Medulla oblongata (tissue), 1 donor: ENCODE measurements at regions not wholly inside any gene's neighbourhood (a gene's known extent, or its start where the extent isn't known, plus 50 kb on each side); places are given as distances from the start of the nearest gene placed in this dataset.

Experiments
- DNase-seq: peaks from one replicate; pipeline ENCODE4 v3.0.0-alpha.2; 2015; ENCODE audit errors: extremely low spot score

DNA sequence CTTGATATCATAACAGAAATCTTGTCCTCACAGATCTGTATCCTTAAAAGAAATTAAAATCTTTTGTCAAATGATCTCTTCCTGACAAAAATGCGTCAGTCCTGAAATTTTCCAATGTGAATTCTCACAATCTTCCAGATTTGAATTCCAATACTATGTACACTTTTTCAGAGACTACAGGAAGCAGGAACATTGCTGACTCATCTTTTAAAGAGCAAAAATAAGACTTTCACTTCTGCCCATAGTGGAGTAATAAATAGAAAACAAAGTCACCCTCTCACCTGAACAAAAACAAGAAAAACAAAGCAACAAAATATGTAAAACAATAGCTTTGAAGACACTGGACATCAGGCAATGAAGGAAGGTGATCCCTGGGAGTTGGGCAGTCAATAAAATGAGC lies 167.0 kb upstream of the IPO5 start:
- no peak for DNase-seq

DNA sequence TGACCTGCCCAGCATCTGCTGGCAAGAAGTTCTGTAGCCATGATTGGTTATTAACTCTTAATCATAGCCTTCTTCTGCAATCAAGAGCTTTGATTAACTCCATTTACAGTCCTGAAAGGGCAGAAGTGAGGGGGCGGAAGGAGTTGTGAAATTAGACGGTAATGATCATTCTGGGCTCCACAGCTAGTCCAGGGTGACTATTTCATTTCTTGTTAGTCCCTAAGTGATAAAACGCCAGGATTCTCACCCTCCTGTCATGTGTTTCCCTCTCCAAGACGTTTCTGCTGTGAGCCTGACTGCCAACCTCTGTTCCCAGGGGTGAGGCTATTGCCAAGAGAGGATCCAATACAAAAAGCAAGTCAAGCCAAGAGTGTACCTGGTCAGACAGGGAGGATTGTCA lies 155.9 kb upstream of the IPO5 start:
- no peak for DNase-seq

GRCh38 chr13:97798171-97798821 lies 155.2 kb upstream of the IPO5 start:
- DNase-seq, result no peak

- DNase-seq, result no peak
Observed at GRCh38 chr13:97798836-97799235, 154.6 kb upstream of the IPO5 start.

- no peak for DNase-seq
Observed at GRCh38 chr13:97802213-97802612, 151.3 kb upstream of the IPO5 start.

- DNase-seq, result no peak
Observed at GRCh38 chr13:97809576-97809975, 143.9 kb upstream of the IPO5 start.

- peak; percentile 41 for DNase-seq
Observed at GRCh38 chr13:97810152-97810551, 143.3 kb upstream of the IPO5 start.

DNA sequence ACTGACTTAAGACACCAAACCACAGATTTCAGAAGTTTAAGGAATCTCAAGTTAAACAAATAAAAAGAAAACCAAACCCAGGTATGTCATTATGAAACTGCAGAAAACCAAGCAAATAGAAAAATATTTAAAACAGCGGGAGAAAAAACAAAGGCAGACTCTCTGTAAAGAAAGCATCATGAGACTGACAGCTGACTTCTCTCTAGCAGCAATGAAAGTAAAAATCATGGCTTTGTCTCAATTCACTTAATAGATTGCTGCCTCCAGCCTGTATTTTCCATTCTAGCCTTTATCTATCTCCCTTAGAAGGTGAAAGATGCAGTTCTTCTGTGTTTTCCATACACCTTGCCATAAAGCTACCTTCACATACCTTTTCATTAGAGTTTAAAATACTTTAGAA lies 131.1 kb upstream of the IPO5 start:
- DNase-seq, result no peak

DNA sequence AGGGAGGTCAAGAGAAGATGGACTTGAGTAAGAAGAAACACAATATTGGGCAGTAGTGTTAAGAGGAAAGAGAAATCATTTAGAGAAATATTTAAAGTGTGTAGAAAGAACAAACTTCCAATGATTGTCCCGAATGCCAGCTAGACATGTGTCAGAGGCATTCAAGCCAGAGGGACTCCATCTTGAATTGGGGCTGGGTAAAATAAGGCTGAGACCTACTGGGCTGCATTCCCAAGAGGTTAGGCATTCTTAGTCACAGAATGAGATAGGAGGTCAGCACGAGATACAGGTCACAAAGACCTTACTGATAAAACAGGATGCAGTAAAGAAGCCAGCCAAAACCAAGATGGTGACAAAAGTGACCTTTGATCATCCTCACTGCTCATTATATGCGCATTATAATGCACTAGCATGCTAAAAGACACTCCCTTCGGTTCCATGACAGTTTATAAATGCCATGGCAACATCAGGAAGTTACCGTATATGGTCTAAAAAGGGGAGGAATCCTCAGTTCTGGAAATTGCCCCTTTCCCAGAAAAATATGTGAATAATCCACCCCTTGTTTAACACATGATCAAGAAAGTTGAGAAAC lies 127.0 kb upstream of the IPO5 start:
- DNase-seq, result no peak

DNA sequence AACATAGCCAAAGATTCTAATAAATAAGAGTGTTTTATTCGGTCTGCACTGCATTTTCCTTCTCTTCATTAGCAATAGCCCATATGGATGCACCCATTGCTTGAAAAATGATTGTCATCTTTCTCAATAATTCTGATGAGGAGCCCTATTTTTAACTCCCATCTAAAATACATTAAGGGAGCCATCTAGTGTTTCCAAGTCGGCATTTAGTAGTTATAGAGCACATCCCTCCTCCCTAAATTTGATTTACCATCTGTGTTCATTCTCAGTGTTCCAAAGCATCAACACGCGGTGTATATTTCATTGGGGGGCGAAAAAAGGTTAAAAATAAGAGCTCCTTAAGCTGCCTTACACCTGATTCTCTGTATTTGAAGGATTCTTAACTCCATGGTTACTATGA lies 119.2 kb upstream of the IPO5 start:
- no peak for DNase-seq

GRCh38 chr13:97843189-97843588 lies 110.3 kb upstream of the IPO5 start:
- no peak for DNase-seq

GRCh38 chr13:97844151-97844550 lies 109.3 kb upstream of the IPO5 start:
- no peak for DNase-seq

DNA sequence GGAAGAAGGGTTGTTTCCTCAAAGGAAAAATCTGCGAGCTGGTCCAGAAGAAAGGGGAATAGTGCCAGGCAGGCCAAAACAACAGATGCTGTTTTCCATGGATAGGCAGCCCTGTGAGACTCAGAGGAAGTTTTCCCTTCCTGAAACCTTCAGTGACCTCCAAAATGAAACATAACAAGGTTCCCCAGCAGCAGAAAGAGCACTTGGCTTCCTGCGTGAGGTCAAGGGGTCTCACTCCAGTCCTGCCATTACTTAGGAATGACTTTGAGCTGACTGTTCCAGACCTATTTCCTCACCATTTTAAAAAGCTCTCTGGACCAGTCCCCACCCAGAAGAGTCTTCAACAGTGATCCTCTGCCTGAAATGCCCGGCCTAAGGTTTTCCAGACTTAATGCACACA lies 104.6 kb upstream of the IPO5 start:
- DNase-seq, result no peak

- no peak for DNase-seq
Observed at GRCh38 chr13:97849305-97849704, 104.2 kb upstream of the IPO5 start.

DNA sequence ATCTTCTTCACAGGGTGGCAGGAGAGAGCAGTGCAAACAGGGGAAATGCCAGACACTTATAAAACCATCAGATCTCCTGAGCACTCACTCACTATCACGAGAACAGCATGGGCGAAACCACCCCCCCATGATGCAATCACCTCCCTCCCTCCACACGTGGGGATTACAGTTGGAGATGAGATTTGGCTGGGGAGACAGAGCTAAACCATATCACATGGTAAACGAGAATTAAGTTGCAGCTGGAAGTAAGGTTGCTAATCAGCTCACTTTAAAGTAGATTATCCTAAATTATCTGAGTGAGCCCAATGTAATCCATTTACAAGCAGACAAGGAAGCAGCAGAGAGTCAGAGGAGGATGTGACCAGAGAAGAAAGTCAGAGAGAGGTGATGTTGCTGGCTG lies 102.2 kb upstream of the IPO5 start:
- DNase-seq, result no peak

DNA sequence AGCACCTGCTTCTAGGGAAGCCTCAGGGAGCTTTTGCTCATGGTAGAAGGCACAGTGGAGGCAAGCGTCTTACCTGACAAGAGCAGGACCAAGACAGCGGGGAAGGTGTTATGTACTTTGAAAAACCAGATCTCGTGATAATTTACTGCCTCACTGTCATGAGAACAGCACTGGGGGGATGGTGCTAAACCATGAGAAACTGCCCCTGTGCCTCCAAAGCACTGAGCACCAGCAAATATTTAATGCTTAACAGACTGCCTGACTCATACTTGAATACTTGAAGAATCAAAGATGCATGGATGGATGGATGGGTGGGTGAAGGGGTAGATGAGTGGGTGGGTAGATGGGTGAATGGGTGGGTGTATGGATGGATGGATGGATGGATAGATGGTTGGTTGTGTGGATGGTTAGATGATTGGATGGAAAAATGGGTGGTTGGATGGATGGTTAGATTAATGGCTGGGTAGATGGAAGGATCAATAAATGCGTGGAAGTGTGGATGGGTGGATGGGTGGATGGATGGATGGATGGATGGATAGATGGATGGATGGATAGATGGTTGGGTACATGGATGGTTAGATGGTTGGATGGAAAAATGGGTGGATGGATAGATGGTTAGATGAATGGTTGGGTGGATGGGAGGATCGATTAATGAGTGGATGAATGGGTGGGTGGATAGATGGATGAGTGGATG lies 101.1 kb upstream of the IPO5 start:
- DNase-seq, result no peak

DNA sequence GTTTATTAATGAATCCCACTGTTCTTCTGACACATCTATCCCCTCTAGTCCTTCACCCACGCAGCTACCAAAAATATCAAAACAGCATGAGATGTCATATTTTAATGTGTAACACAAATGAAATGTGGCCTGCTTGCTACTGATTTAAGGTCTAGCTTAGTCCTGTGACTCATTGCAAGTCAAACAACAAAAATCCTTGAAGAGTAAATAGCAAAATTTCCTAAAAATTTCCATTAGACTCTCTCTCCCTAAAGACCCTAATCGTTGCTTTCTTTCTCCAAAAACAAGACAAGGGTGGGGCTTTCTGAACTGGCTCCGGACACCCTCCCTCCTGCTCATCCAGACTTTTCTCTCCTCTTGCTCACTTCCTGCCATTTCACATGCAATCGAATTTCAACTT lies 99.9 kb upstream of the IPO5 start:
- no peak for DNase-seq

DNA sequence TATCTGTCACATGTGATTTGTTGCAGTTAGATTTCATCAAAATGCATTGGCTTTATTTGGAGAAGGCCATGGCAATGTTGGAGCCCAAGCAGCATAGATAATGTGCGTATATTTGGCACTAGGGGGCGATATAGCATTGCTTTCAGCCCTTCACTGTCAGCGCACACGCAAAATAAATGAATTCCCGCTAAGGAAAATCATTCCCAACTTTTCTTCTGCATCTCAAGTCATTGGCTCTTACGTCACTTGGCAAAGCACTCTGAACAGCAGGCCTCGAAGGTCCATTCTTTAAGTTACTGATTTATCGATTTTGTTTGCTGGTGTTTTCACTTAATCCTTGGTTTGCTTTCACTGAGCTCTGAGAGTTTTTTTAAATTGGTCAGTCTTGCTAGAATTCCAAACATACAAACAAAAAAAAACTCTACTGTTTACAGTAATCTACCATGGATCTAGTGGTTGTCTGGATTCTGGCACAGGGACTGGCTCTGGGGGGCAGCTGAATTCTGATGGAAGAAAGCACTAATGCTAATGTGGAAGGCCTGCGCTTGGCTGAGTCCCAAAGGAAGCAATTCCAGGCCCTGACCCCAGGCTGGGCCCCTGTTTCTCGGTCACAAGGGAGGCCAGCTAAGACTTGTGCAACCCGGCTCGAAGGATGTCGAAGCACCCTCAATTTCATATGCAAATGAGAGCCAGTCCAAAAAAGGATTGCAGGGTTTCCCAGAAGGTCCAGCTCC lies 97.7 kb upstream of the IPO5 start:
- peak; percentile 86 for DNase-seq

- DNase-seq, result no peak
Observed at GRCh38 chr13:97856304-97856675, 97.2 kb upstream of the IPO5 start.

- DNase-seq, result no peak
Observed at GRCh38 chr13:97858161-97858560, 95.3 kb upstream of the IPO5 start.

- DNase-seq, result no peak
Observed at GRCh38 chr13:97866346-97866745, 87.1 kb upstream of the IPO5 start.

- no peak for DNase-seq
Observed at GRCh38 chr13:97866751-97867150, 86.7 kb upstream of the IPO5 start.

GRCh38 chr13:97873398-97873797 lies 80.1 kb upstream of the IPO5 start:
- DNase-seq, result no peak
